Cardiac muscle cell (in vitro differentiated cells and primary cell): ENCODE measurements at regions not wholly inside any gene's neighbourhood (a gene's known extent, or its start where the extent isn't known, plus 50 kb on each side); places are given as distances from the start of the nearest gene placed in this dataset.

Experiments
- DNase-seq, 2 donors: peaks; one replicate each; pipeline versions ENCODE4 v3.0.0 to v3.0.0-alpha.2; 2010 to 2017; ENCODE audit warnings: low read depth in 1 of 2, low spot score in 1 of 2
- H3K27ac ChIP-seq: fragments of 200-600 bp; sonication (generic); 2 replicates; pipeline ENCODE4 v1.5.1; 2016
- H3K27me3 ChIP-seq: fragments of 200-600 bp; sonication (generic); 2 replicates; pipeline ENCODE4 v1.6.0; 2016; ENCODE audit warnings: control low read depth
- H3K36me3 ChIP-seq: fragments of 200-600 bp; sonication (generic); 2 replicates; pipeline ENCODE4 v1.5.1; 2016; ENCODE audit warnings: control low read depth
- H3K4me1 ChIP-seq: fragments of 200-600 bp; sonication (generic); 2 replicates; pipeline ENCODE4 v1.8.1; 2017; ENCODE audit warnings: low read depth, mild to moderate bottlenecking, mixed run types
- H3K4me3 ChIP-seq: fragments of 200-600 bp; sonication (generic); 2 replicates; pipeline ENCODE4 v1.5.1; 2016; ENCODE audit warnings: mild to moderate bottlenecking
- H3K9me3 ChIP-seq: fragments of 200-600 bp; sonication (generic); 2 replicates; pipeline ENCODE4 v1.5.1; 2017; ENCODE audit warnings: low read depth, mild to moderate bottlenecking, control low read depth
- CTCF ChIP-seq: IDR thresholded peaks from 2 replicates; pipeline ENCODE4 v1.5.1; 2012; ENCODE audit warnings: low read depth, mild to moderate bottlenecking, low read length

- no peak for DNase-seq
- no peaks in the 10 kb centered on the region for H3K27me3 ChIP-seq
- no peak for TF ChIP-seq CTCF
- H3K9me3 ChIP-seq, result no peaks in the 10 kb centered on the region
- no peak overlapping the region for H3K27ac ChIP-seq
- H3K36me3 ChIP-seq, result no peaks in the 10 kb centered on the region
- H3K4me3 ChIP-seq, result no peak overlapping the region
- H3K4me1 ChIP-seq, result no peaks in the 10 kb centered on the region
These were observed 250.7 kb upstream of the AGA start for GRCh38 chr4:177692907-177693306.

GRCh38 chr4:177696438-177696966 lies 254.3 kb upstream of the AGA start:
- no peak for TF ChIP-seq CTCF
- no peak overlapping the region for H3K27ac ChIP-seq

GRCh38 chr4:177699365-177700213 lies 257.4 kb upstream of the AGA start:
- Histone ChIP-seq H3K36me3 (no peaks in the 10 kb centered on the region), H3K4me1 (no peaks in the 10 kb centered on the region), H3K27ac (no peak overlapping the region), H3K27me3 (no peaks in the 10 kb centered on the region), H3K9me3 (no peaks in the 10 kb centered on the region), H3K4me3 (no peak overlapping the region)
- DNase-seq, result peak in 1 of 2 donors; percentile 0
- TF ChIP-seq CTCF, result no peak

More at GRCh38 chr4:177696438-177696966, 254.3 kb upstream of the AGA start:
- Histone ChIP-seq H3K9me3 (no peaks in the 10 kb centered on the region), H3K36me3 (no peaks in the 10 kb centered on the region), H3K4me3 (no peak overlapping the region), H3K27me3 (no peaks in the 10 kb centered on the region), H3K4me1 (no peaks in the 10 kb centered on the region)
- DNase-seq, result no peak

- no peaks in the 10 kb centered on the region for H3K9me3 ChIP-seq
- H3K4me3 ChIP-seq, result no peak overlapping the region
- H3K27me3 ChIP-seq, result no peaks in the 10 kb centered on the region
- no peaks in the 10 kb centered on the region for H3K36me3 ChIP-seq
- H3K27ac ChIP-seq, result no peak overlapping the region
- H3K4me1 ChIP-seq, result no peaks in the 10 kb centered on the region
- DNase-seq, result no peak
- TF ChIP-seq CTCF, result no peak
These were observed 264.7 kb upstream of the AGA start for GRCh38 chr4:177706916-177707315.

- Histone ChIP-seq H3K27me3 (no peaks in the 10 kb centered on the region), H3K4me3 (no peak overlapping the region), H3K4me1 (no peaks in the 10 kb centered on the region), H3K27ac (no peak overlapping the region), H3K9me3 (no peaks in the 10 kb centered on the region), H3K36me3 (no peaks in the 10 kb centered on the region)
- no peak for DNase-seq
- TF ChIP-seq CTCF, result no peak
These were observed 271.2 kb upstream of the AGA start for GRCh38 chr4:177713454-177713853.
